K562 (cell line): ENCODE measurements at regions not wholly inside any gene's neighbourhood (a gene's known extent, or its start where the extent isn't known, plus 50 kb on each side); places are given as distances from the start of the nearest gene placed in this dataset.

Experiments
- ATAC-seq: fragments of 200-7000 bp; cut with Tn5 transposase; 3 replicates; pipeline ENCODE4 v1.9.1; 2020; ENCODE audit warnings: moderate library complexity
- BruUV-seq: library from RNA; stranded (reverse); fragments of 400-500 nt; replicated peaks from 2 replicates; lab custom pipeline; 2021; lab: Mats Ljungman, UMichigan
- CTCF ChIA-PET: fragments of 300-600 bp; formaldehyde crosslinking; extraction: SDS; loops from one replicate; lab custom pipeline; 2021; ENCODE audit warnings: low intra/inter-chr PET ratio; lab: Yijun Ruan, JAX
- POLR2A ChIA-PET: fragments of 300-600, 350-650 bp; sonication (Branson Sonifier 250); formaldehyde crosslinking; extraction: SDS; loops from one replicate; lab custom pipeline; 2021; ENCODE audit warnings: antibody characterized with exemption, inconsistent platforms; lab: Yijun Ruan, JAX
- DNase-seq, 4 experiments: peaks; one replicate each; pipeline versions ENCODE4 v3.0.0 to v3.0.0-alpha.2; 2011 to 2018; ENCODE audit warnings: low spot score in 3 of 4, mixed read lengths in 3 of 4; ENCODE audit errors: extremely low read depth in 1 of 4
- FAIRE-seq: peaks from 2 replicates; lab custom pipeline; 2011; peaks lifted over from hg19 to GRCh38; lab: Jason Lieb, UNC
- H2AFZ ChIP-seq: 2 replicates; pipeline ENCODE4 v1.6.0; 2011; ENCODE audit warnings: low read depth, low read length, control low read depth, inconsistent platforms
- H3K27ac ChIP-seq: fragments of 200-600 bp; 3 replicates; pipeline ENCODE4 v1.8.0; 2011; ENCODE audit warnings: low read depth, mild to moderate bottlenecking, control low read depth, inconsistent platforms, low read length, moderate library complexity, mixed read lengths; ENCODE audit errors: extremely low read depth
- H3K27me3 ChIP-seq, 2 experiments: fragments of 300-600 bp in 1 of 2; 2 replicates in 1 of 2; 3 replicates in 1 of 2; pipeline versions ENCODE4 v1.6.0 to v1.8.0; 2011; ENCODE audit warnings: inconsistent platforms in 2 of 2, low read length in 2 of 2, mild to moderate bottlenecking in 1 of 2, mixed read lengths in 1 of 2, moderate library complexity in 1 of 2; ENCODE audit not compliant: control insufficient read depth in 2 of 2, insufficient read depth in 2 of 2
- H3K36me3 ChIP-seq: fragments of 300-600 bp; 3 replicates; pipeline ENCODE4 v1.8.0; 2011; ENCODE audit warnings: mild to moderate bottlenecking, low read length, inconsistent platforms; ENCODE audit not compliant: control insufficient read depth, insufficient read depth
- H3K4me1 ChIP-seq, 2 experiments: fragments of 200-600 bp in 1 of 2; replicated peaks in 1 of 2; 2 replicates in 1 of 2; 3 replicates in 1 of 2; pipeline versions ENCODE4 v1.5.1 to v1.8.0; 2011; ENCODE audit warnings: inconsistent platforms in 2 of 2, low read length in 2 of 2, mild to moderate bottlenecking in 1 of 2, mixed read lengths in 1 of 2, moderate library complexity in 1 of 2; ENCODE audit not compliant: control insufficient read depth in 2 of 2, insufficient read depth in 2 of 2
- H3K4me2 ChIP-seq: 2 replicates; pipeline ENCODE4 v1.6.1; 2011; ENCODE audit warnings: low read length, control low read depth, inconsistent platforms, mixed read lengths; ENCODE audit not compliant: insufficient read depth
- H3K4me3 ChIP-seq: fragments of 200-600 bp; sonication (generic), shearing (Covaris generic); 2 replicates; pipeline ENCODE4 v1.5.1; 2016; ENCODE audit warnings: control low read depth, inconsistent platforms
- H3K79me2 ChIP-seq: fragments of 200-600 bp; 3 replicates; pipeline ENCODE4 v1.8.0; 2011; ENCODE audit warnings: low read length, inconsistent platforms; ENCODE audit not compliant: control insufficient read depth, insufficient read depth
- H3K9ac ChIP-seq, 2 experiments: 2 replicates each; pipeline versions ENCODE4 v1.6.0 to v1.6.1; 2011; ENCODE audit warnings: low read depth in 2 of 2, low read length in 2 of 2, control low read depth in 1 of 2, inconsistent platforms in 1 of 2, mild to moderate bottlenecking in 1 of 2, mixed read lengths in 1 of 2; ENCODE audit not compliant: insufficient read depth in 1 of 2
- H3K9me1 ChIP-seq: one replicate; pipeline ENCODE4 v1.6.0; 2011; ENCODE audit warnings: inconsistent platforms, mild to moderate bottlenecking, low read length, moderate library complexity; ENCODE audit not compliant: control insufficient read depth, insufficient read depth
- H3K9me3 ChIP-seq: replicated peaks from 2 replicates; pipeline ENCODE4 v1.5.1; 2011; ENCODE audit warnings: low read depth, low read length, inconsistent platforms; ENCODE audit not compliant: control insufficient read depth, insufficient read depth
- H4K20me1 ChIP-seq: replicated peaks from 2 replicates; pipeline ENCODE4 v1.6.1; 2011; ENCODE audit warnings: low read length, inconsistent platforms, mixed read lengths; ENCODE audit not compliant: control insufficient read depth, insufficient read depth
- CXXC5 ChIP-seq: fragments of 250-450 bp; sonication (Bioruptor Pico); IDR thresholded peaks from 2 replicates; pipeline ENCODE4 v1.8.0; 2022; ENCODE audit warnings: inconsistent platforms, mild to moderate bottlenecking, moderate library complexity
- ESRRA ChIP-seq: fragments of 450-650 bp; IDR thresholded peaks from 2 replicates; pipeline ENCODE4 v1.6.1; 2014; ENCODE audit warnings: low read depth, mild to moderate bottlenecking, moderate library complexity, borderline replicate concordance
- ETS2 ChIP-seq: IDR thresholded peaks from 2 replicates; pipeline ENCODE4 v1.6.1; 2016; ENCODE audit warnings: borderline replicate concordance, missing genetic modification characterization, mild to moderate bottlenecking, moderate library complexity, missing compliant biosample characterization; ENCODE audit not compliant: poor library complexity, severe bottlenecking
- ETV5 ChIP-seq: sonication (generic); formaldehyde crosslinking; IDR thresholded peaks from 2 replicates; pipeline ENCODE4 v1.4.0; 2020; ENCODE audit warnings: low read depth, mild to moderate bottlenecking, missing genetic modification reagents
- GABPB1 ChIP-seq: sonication (generic); formaldehyde crosslinking; IDR thresholded peaks from 2 replicates; pipeline ENCODE4 v1.8.0; 2022; ENCODE audit warnings: mild to moderate bottlenecking, missing genetic modification reagents
- LEF1 ChIP-seq: fragments of 450-650 bp; IDR thresholded peaks from 2 replicates; pipeline ENCODE4 v1.6.1; 2016; ENCODE audit warnings: mild to moderate bottlenecking
- MAFF ChIP-seq: IDR thresholded peaks from 2 replicates; pipeline ENCODE4 v1.6.1; 2012; ENCODE audit warnings: low read length, improper control_type of control experiment
- NFE2L1 ChIP-seq: fragments of 450-650 bp; IDR thresholded peaks from 2 replicates; pipeline ENCODE4 v1.6.1; 2016; ENCODE audit warnings: missing genetic modification characterization, low read depth, mild to moderate bottlenecking, missing compliant biosample characterization, moderate library complexity, borderline replicate concordance
- NFYB ChIP-seq: IDR thresholded peaks from 2 replicates; pipeline ENCODE4 v1.6.1; 2011; ENCODE audit warnings: mild to moderate bottlenecking, moderate library complexity; ENCODE audit not compliant: insufficient read length; ENCODE audit errors: extremely low read depth
- PTBP1 ChIP-seq: fragments of 200-400 bp; formaldehyde crosslinking; IDR thresholded peaks from 2 replicates; pipeline ENCODE4 v1.6.1; 2017; ENCODE audit warnings: low read depth, low read length
- RB1 ChIP-seq: fragments of 450-650 bp; IDR thresholded peaks from 2 replicates; pipeline ENCODE4 v1.6.1; 2017; ENCODE audit warnings: low read depth, mild to moderate bottlenecking
- RBM15 ChIP-seq: fragments of 200-400 bp; formaldehyde crosslinking; IDR thresholded peaks from 2 replicates; pipeline ENCODE4 v1.6.1; 2018; ENCODE audit warnings: mild to moderate bottlenecking, low read length, moderate library complexity; ENCODE audit not compliant: insufficient read depth
- SAFB ChIP-seq: fragments of 200-400 bp; formaldehyde crosslinking; IDR thresholded peaks from 2 replicates; pipeline ENCODE4 v1.6.1; 2017; ENCODE audit warnings: low read depth, low read length, borderline replicate concordance
- SMAD2 ChIP-seq: fragments of 150-350 bp; IDR thresholded peaks from 2 replicates; pipeline ENCODE4 v1.6.1; 2014; ENCODE audit warnings: low read depth, mild to moderate bottlenecking, low read length
- TSC22D4 ChIP-seq: fragments of 450-650 bp; IDR thresholded peaks from 2 replicates; pipeline ENCODE4 v1.6.1; 2016; ENCODE audit warnings: missing genetic modification characterization, missing biosample characterization, control low read depth
- ZBED1 ChIP-seq: IDR thresholded peaks from 2 replicates; pipeline ENCODE4 v1.6.1; 2014
- ZSCAN29 ChIP-seq: fragments of 450-650 bp; IDR thresholded peaks from 2 replicates; pipeline ENCODE4 v1.6.1; 2017
- WGBS: fragments of 100-300 bp; shearing (Covaris generic); methylation state at CpG from one replicate; pipeline ENCODE4 v1.1.6; 2016; ENCODE audit warnings: low coverage, mixed read lengths; ENCODE audit not compliant: insufficient coverage; ENCODE audit errors: missing lambda C conversion rate; 5-methylcytosine and 5-hydroxymethylcytosine counted together
- in situ Hi-C: fragments of 300-500 bp; cut with MboI; formaldehyde crosslinking; loops from 4 replicates; pipeline ENCODE4 v1.15.0; 2018; ENCODE audit warnings: inconsistent platforms, mixed read lengths
- intact Hi-C: fragments of 100-400 bp; cut with micrococcal nuclease; formaldehyde crosslinking; loops from 2 replicates; pipeline ENCODE4 v1.14.2; 2022
- TF ChIP-seq, protein P1 (sequence below): fragments of 450-650 bp; IDR thresholded peaks from 2 replicates; pipeline ENCODE4 v1.6.1; 2016; ENCODE audit warnings: antibody characterized with exemption
- TF ChIP-seq, protein P2 (sequence below): sonication (generic); formaldehyde crosslinking; IDR thresholded peaks from 2 replicates; pipeline ENCODE4 v1.8.1; 2022; ENCODE audit warnings: missing genetic modification reagents
- TF ChIP-seq, protein P3 (sequence below): sonication (generic); formaldehyde crosslinking; IDR thresholded peaks from 2 replicates; pipeline ENCODE4 v1.8.1; 2023; ENCODE audit warnings: mild to moderate bottlenecking, missing genetic modification reagents

DNA sequence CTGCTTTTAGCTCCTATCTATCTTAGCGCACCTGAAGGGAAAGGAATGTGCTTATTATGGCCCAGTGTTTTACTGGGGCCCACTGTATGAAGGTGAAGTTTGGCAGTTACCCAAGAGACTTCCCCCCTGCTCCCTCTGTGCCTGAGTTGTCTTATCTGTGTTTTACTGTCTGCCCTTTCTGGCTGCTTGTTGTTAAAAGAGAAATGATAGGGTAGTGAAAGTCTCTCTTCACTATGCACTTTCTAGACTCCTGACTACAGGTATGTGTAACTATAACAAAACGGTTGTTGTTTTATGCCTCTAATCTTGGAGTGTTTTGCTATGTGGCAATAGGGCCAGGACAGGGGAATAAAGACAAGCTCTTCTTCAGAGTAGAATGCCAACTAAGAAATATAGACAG lies 326.9 kb downstream of the KIF20B start:
- H3K27me3 ChIP-seq, result no peaks in the 10 kb centered on the region
- no peak for FAIRE-seq
- no peak overlapping the region for H3K9ac ChIP-seq
- H3K9me3 ChIP-seq, result no peaks in the 10 kb centered on the region
- no peaks in the 10 kb centered on the region for H3K36me3 ChIP-seq
- no peaks in the 10 kb centered on the region for H4K20me1 ChIP-seq
- in situ Hi-C loops (no loop called here), intact Hi-C loops (no loop called here)
- no peak for DNase-seq
- H3K9me1 ChIP-seq, result no peaks in the 10 kb centered on the region
- no peak overlapping the region for H3K4me3 ChIP-seq
- no peak overlapping the region for H3K27ac ChIP-seq
- TF ChIP-seq, protein P1, sequence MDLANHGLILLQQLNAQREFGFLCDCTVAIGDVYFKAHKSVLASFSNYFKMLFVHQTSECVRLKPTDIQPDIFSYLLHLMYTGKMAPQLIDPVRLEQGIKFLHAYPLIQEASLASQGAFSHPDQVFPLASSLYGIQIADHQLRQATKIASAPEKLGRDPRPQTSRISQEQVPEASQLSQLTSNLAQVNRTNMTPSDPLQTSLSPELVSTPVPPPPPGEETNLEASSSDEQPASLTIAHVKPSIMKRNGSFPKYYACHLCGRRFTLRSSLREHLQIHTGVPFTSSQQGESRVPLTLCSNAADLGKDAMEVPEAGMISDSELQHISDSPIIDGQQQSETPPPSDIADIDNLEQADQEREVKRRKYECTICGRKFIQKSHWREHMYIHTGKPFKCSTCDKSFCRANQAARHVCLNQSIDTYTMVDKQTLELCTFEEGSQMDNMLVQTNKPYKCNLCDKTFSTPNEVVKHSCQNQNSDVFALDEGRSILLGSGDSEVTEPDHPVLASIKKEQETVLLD, result no peak
- TF ChIP-seq LEF1 (no peak), ETS2 (tag) (no peak), SMAD2 (no peak), RB1 (no peak), ZSCAN29 (no peak), GABPB1 (CRISPR knock-in tag) (no peak), TSC22D4 (tag) (no peak), SAFB (no peak), PTBP1 (no peak), MAFF (no peak), ZBED1 (no peak), RBM15 (no peak), ETV5 (CRISPR knock-in tag) (no peak), NFYB (no peak), CXXC5 (CRISPR knock-in tag) (no peak), ESRRA (no peak), NFE2L1 (no peak)
- TF ChIP-seq, protein P2, sequence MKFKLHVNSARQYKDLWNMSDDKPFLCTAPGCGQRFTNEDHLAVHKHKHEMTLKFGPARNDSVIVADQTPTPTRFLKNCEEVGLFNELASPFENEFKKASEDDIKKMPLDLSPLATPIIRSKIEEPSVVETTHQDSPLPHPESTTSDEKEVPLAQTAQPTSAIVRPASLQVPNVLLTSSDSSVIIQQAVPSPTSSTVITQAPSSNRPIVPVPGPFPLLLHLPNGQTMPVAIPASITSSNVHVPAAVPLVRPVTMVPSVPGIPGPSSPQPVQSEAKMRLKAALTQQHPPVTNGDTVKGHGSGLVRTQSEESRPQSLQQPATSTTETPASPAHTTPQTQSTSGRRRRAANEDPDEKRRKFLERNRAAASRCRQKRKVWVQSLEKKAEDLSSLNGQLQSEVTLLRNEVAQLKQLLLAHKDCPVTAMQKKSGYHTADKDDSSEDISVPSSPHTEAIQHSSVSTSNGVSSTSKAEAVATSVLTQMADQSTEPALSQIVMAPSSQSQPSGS, result no peak
- TF ChIP-seq, protein P3, sequence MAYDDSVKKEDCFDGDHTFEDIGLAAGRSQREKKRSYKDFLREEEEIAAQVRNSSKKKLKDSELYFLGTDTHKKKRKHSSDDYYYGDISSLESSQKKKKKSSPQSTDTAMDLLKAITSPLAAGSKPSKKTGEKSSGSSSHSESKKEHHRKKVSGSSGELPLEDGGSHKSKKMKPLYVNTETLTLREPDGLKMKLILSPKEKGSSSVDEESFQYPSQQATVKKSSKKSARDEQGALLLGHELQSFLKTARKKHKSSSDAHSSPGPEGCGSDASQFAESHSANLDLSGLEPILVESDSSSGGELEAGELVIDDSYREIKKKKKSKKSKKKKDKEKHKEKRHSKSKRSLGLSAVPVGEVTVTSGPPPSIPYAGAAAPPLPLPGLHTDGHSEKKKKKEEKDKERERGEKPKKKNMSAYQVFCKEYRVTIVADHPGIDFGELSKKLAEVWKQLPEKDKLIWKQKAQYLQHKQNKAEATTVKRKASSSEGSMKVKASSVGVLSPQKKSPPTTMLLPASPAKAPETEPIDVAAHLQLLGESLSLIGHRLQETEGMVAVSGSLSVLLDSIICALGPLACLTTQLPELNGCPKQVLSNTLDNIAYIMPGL (CRISPR knock-in tag), result no peak
- TF ChIP-seq, all 486 proteins: peak for 0
- H2AFZ ChIP-seq, result no peak overlapping the region
- no TSS peak for BruUV-seq
- H3K79me2 ChIP-seq, result no peaks in the 10 kb centered on the region
- 0% methylated on average over 2 of the region's 2 CpGs for WGBS
- no peak overlapping the region for H3K4me2 ChIP-seq
- ChIA-PET POLR2A (no interaction called here), CTCF (no interaction called here)
- ATAC-seq, result no peak
- no peaks in the 10 kb centered on the region for H3K4me1 ChIP-seq
